Gastrocnemius medialis (tissue), 4 donors: ENCODE measurements at regions not wholly inside any gene's neighbourhood (a gene's known extent, or its start where the extent isn't known, plus 50 kb on each side); places are given as distances from the start of the nearest gene placed in this dataset.

Experiments used
- ATAC-seq, 2 donors: fragments of 150-250 bp; one replicate each; pipeline ENCODE4 v1.9.1; 2016
- DNase-seq, 2 donors: peaks; one replicate each; pipeline ENCODE4 v3.0.0-alpha.2; 2019
- H3K27ac ChIP-seq, 4 donors: fragments of 200-600 bp; sonication (generic); 1 replicate in 1 of 4; 2 replicates in 3 of 4; pipeline ENCODE4 v1.5.1; 2016 to 2018; ENCODE audit warnings: mild to moderate bottlenecking in 2 of 4, moderate library complexity in 1 of 4
- H3K27me3 ChIP-seq, 3 donors: fragments of 200-600 bp; sonication (generic) in 2 of 3; 1 replicate in 1 of 3; 2 replicates in 2 of 3; pipeline versions ENCODE4 v1.5.1 to v1.6.0; 2016 to 2019; ENCODE audit warnings: mild to moderate bottlenecking in 1 of 3, moderate library complexity in 1 of 3
- H3K36me3 ChIP-seq, 2 donors: fragments of 200-600 bp; sonication (generic) in 1 of 2; one replicate each; pipeline ENCODE4 v1.5.1; 2017 to 2018
- H3K4me1 ChIP-seq, 2 donors: fragments of 200-600 bp; sonication (generic) in 1 of 2; one replicate each; pipeline ENCODE4 v1.5.1; 2016 to 2017; ENCODE audit warnings: mild to moderate bottlenecking in 2 of 2
- H3K4me3 ChIP-seq, 4 donors: fragments of 200-600 bp; sonication (generic) in 3 of 4; 1 replicate in 1 of 4; 2 replicates in 3 of 4; pipeline ENCODE4 v1.5.1; 2016 to 2019; ENCODE audit warnings: mild to moderate bottlenecking in 2 of 4
- H3K9me3 ChIP-seq, 3 donors: fragments of 200-600 bp; sonication (generic) in 2 of 3; 1 replicate in 1 of 3; 2 replicates in 2 of 3; pipeline ENCODE4 v1.5.1; 2016 to 2019
- POLR2A ChIP-seq, 2 donors: fragments of 450-650 bp; IDR thresholded peaks; one replicate each; pipeline ENCODE4 v1.6.1; 2017; ENCODE audit warnings: antibody characterized with exemption in 2 of 2, mild to moderate bottlenecking in 2 of 2, moderate library complexity in 2 of 2
- in situ Hi-C, 4 donors: fragments of 200-750 bp; cut with MboI; loops; one replicate each; pipeline versions ENCODE4 v1.15.0 to v1.8.0; 2017; ENCODE audit warnings: low sequenced_read_pairs in 4 of 4
- intact Hi-C: fragments of 100-400 bp; cut with DNase I; formaldehyde crosslinking; loops from one replicate; pipeline ENCODE4 v1.15.1; 2023; ENCODE audit warnings: low total_unique reads
- TF ChIP-seq, protein P1 (sequence below), 5 experiments: fragments of 450-650 bp in 3 of 5; fragments of 200-600 bp in 2 of 5; sonication (generic) in 2 of 5; IDR thresholded peaks in 4 of 5; conservative IDR thresholded peaks in 1 of 5; 1 replicate in 4 of 5; 2 replicates in 1 of 5; pipeline ENCODE4 v1.5.1; 2016 to 2019; ENCODE audit warnings: antibody characterized with exemption in 5 of 5, mild to moderate bottlenecking in 3 of 5, moderate library complexity in 3 of 5

DNA sequence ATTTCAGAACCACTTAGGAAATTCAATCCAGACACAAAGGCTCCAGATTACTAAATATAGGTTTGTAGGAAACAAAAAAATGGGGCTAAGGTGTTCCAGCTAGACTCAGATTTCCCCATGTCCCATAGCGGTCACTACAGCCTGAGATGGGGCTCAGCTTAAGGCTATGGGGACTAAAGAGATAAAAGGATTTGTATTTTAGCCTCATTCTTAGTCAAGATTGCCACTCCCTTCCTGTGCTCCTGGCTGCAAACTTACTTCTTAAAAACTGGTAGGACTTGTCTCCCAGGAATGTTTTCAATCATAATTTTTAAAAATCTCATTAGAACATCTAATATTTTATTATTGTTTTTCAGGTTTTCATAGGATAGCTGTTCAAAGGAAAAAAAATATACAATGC, 253.8 kb upstream of the DAB2 start:
- Histone ChIP-seq H3K36me3 (no peaks in the 10 kb centered on the region), H3K4me1 (no peaks in the 10 kb centered on the region)
- ATAC-seq: no peak

DNA sequence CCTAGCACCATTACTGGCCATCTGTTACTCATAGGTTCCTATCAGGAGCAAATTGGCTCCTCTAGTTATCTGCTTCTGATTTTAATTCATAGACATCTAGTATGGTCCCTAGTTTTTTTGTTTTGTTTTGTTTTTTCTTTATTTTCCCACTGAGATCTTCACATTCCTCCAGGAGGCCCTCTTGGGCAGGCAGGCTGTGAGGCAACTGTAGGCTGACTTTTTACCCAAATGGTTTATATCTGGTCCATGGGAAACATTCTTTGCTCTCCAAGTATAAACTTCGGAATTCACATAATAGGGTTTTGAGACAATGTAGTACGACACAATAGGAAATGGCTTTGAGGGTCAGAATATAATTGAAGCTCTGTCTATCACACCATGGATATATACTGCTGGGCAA, 250.9 kb upstream of the DAB2 start:
- intact Hi-C loops: no loop called here
- in situ Hi-C loops: no loop called here
- no peaks in the 10 kb centered on the region for H3K9me3 ChIP-seq
- ATAC-seq (no peak), DNase-seq (no peak)
- no peak for TF ChIP-seq POLR2A (IDR thresholded peaks at IDR 0.05)
- TF ChIP-seq, protein P1, sequence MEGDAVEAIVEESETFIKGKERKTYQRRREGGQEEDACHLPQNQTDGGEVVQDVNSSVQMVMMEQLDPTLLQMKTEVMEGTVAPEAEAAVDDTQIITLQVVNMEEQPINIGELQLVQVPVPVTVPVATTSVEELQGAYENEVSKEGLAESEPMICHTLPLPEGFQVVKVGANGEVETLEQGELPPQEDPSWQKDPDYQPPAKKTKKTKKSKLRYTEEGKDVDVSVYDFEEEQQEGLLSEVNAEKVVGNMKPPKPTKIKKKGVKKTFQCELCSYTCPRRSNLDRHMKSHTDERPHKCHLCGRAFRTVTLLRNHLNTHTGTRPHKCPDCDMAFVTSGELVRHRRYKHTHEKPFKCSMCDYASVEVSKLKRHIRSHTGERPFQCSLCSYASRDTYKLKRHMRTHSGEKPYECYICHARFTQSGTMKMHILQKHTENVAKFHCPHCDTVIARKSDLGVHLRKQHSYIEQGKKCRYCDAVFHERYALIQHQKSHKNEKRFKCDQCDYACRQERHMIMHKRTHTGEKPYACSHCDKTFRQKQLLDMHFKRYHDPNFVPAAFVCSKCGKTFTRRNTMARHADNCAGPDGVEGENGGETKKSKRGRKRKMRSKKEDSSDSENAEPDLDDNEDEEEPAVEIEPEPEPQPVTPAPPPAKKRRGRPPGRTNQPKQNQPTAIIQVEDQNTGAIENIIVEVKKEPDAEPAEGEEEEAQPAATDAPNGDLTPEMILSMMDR (IDR thresholded peaks at IDR 0.05 in 4 of 5, conservative IDR thresholded peaks at IDR 0.05 in 1 of 5): no peak
- H3K36me3 ChIP-seq: no peaks in the 10 kb centered on the region
- H3K4me1 ChIP-seq: no peaks in the 10 kb centered on the region
- no peak overlapping the region for H3K4me3 ChIP-seq
- no peak overlapping the region for H3K27ac ChIP-seq
- H3K27me3 ChIP-seq: no peaks in the 10 kb centered on the region

More for the DNA sequence above, 253.8 kb upstream of the DAB2 start:
- Histone ChIP-seq H3K27ac (no peak overlapping the region), H3K9me3 (no peaks in the 10 kb centered on the region), H3K27me3 (no peaks in the 10 kb centered on the region), H3K4me3 (no peak overlapping the region)
- TF ChIP-seq, protein P1 (IDR thresholded peaks at IDR 0.05 in 4 of 5, conservative IDR thresholded peaks at IDR 0.05 in 1 of 5): no peak
- no peak for TF ChIP-seq POLR2A (IDR thresholded peaks at IDR 0.05)
- in situ Hi-C loops (no loop called here), intact Hi-C loops (no loop called here)
- DNase-seq: no peak

DNA sequence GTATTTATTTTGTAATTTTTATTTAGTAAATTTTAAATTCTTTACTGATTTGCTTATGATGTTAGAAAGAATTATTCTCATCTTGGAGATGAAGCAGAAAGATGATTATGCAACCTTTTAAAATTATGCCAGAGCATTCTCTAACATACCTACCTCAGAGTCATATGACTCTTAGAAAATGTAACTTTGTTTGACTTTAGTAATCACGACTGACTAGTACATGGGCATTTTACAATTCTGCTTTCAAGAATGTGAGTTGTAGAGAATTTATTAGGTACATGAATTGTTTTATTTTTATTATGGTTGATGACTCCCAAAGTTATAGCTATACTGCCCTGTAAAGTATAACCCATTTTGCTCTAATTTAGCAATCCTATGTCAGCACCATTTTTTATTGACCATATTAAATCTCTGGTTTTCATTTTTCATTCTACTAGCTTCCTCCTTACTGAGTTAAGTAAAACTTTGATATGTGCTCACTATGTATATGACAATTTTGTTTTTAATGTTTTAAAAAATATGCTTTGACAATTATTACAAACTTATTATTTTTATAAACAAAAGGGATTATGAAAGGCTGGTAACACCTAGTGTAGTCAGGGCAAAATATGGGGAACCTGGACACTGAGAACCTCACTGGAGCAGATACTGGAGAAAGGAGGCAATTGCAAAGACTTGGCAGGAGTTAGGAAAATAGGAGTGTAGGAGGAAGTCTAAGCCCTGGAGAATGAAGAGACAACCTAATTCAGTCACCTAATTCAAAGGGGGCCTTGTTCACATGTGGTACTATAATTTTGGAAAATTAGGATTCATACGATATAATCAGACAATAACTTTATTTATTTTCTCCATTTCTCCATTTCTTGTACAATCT, 249.7 kb upstream of the DAB2 start:
- no peak for ATAC-seq

DNA sequence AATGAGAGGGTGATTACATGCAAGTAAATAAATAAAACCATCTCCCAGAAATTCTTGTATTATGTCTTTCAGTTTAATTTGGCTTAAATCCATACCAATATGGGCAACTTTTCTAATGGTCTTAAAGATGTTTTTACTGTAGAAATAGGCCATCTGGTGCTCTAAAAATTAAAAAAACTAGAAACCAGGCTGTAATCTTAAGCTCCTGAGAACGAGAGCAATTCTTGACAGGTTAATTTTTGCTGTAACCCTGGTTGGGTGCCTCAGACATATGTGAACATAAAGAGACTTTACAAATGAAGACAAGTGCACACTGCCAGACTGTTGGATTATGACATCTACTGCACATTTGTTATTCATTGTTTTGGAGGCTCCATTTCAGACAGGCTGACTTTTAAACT, 246.8 kb upstream of the DAB2 start:
- intact Hi-C loops: no loop called here
- TF ChIP-seq POLR2A (IDR thresholded peaks at IDR 0.05): no peak
- TF ChIP-seq, protein P1 (IDR thresholded peaks at IDR 0.05 in 4 of 5, conservative IDR thresholded peaks at IDR 0.05 in 1 of 5): no peak
- no peaks in the 10 kb centered on the region for H3K36me3 ChIP-seq
- no peaks in the 10 kb centered on the region for H3K27me3 ChIP-seq
- H3K4me3 ChIP-seq: no peak overlapping the region
- ATAC-seq (no peak), DNase-seq (no peak)
- no peak overlapping the region for H3K27ac ChIP-seq
- in situ Hi-C loops: no loop called here
- no peaks in the 10 kb centered on the region for H3K9me3 ChIP-seq
- H3K4me1 ChIP-seq: no peaks in the 10 kb centered on the region

More for the DNA sequence above, 249.7 kb upstream of the DAB2 start:
- H3K27ac ChIP-seq: no peak overlapping the region
- H3K4me1 ChIP-seq: no peaks in the 10 kb centered on the region
- intact Hi-C loops (no loop called here), in situ Hi-C loops (no loop called here)
- H3K27me3 ChIP-seq: no peaks in the 10 kb centered on the region
- no peak for TF ChIP-seq POLR2A (IDR thresholded peaks at IDR 0.05)
- TF ChIP-seq, protein P1 (IDR thresholded peaks at IDR 0.05 in 4 of 5, conservative IDR thresholded peaks at IDR 0.05 in 1 of 5): no peak
- no peak overlapping the region for H3K4me3 ChIP-seq
- no peaks in the 10 kb centered on the region for H3K36me3 ChIP-seq
- no peaks in the 10 kb centered on the region for H3K9me3 ChIP-seq
- DNase-seq: no peak
